Endodermal cell (in vitro differentiated cells): ENCODE measurements at regions not wholly inside any gene's neighbourhood (a gene's known extent, or its start where the extent isn't known, plus 50 kb on each side); places are given as distances from the start of the nearest gene placed in this dataset.

Source experiments
- DNase-seq: peaks from one replicate; pipeline ENCODE4 v3.0.0-alpha.2; 2017
- H3K27ac ChIP-seq: 2 replicates; pipeline ENCODE4 v1.5.1; 2013; ENCODE audit warnings: mild to moderate bottlenecking, low read depth, low read length, moderate library complexity
- H3K27me3 ChIP-seq: 2 replicates; pipeline ENCODE4 v1.6.1; 2013; ENCODE audit warnings: mild to moderate bottlenecking, low read length, moderate library complexity; ENCODE audit not compliant: insufficient read depth, control insufficient read depth, poor library complexity, severe bottlenecking
- H3K36me3 ChIP-seq: 2 replicates; pipeline ENCODE4 v1.7.0; 2013; ENCODE audit warnings: mild to moderate bottlenecking, low read length, moderate library complexity; ENCODE audit not compliant: control insufficient read depth, insufficient read depth
- H3K4me1 ChIP-seq: one replicate; pipeline ENCODE4 v1.7.0; 2013; ENCODE audit warnings: low read length; ENCODE audit not compliant: control insufficient read depth, insufficient read depth
- H3K4me3 ChIP-seq: 2 replicates; pipeline ENCODE4 v1.5.1; 2013; ENCODE audit warnings: mild to moderate bottlenecking, low read length, moderate library complexity
- H3K9ac ChIP-seq: 2 replicates; pipeline ENCODE4 v1.6.1; 2013; ENCODE audit warnings: mild to moderate bottlenecking, low read length, moderate library complexity; ENCODE audit not compliant: poor library complexity, severe bottlenecking; ENCODE audit errors: extremely low read depth
- H3K9me3 ChIP-seq: 2 replicates; pipeline ENCODE4 v1.6.1; 2013; ENCODE audit warnings: mild to moderate bottlenecking, low read length, moderate library complexity; ENCODE audit not compliant: control insufficient read depth
- H3K27ac Mint-ChIP-seq: 2 replicates; pipeline ENCODE4 v1.8.0; 2020; ENCODE audit warnings: mixed read lengths
- H3K27me3 Mint-ChIP-seq: 2 replicates; pipeline ENCODE4 v1.8.0; 2021; ENCODE audit warnings: mild to moderate bottlenecking, mixed read lengths; ENCODE audit not compliant: insufficient read depth
- H3K36me3 Mint-ChIP-seq: 2 replicates; pipeline ENCODE4 v1.8.0; 2020; ENCODE audit warnings: low read depth, mixed read lengths
- H3K4me1 Mint-ChIP-seq: 2 replicates; pipeline ENCODE4 v1.8.0; 2020; ENCODE audit warnings: mixed read lengths
- H3K4me3 Mint-ChIP-seq: 2 replicates; pipeline ENCODE4 v1.8.0; 2020; ENCODE audit warnings: mild to moderate bottlenecking, moderate library complexity, mixed read lengths
- H3K9me3 Mint-ChIP-seq: 2 replicates; pipeline ENCODE4 v1.8.0; 2020; ENCODE audit warnings: mild to moderate bottlenecking, mixed read lengths
- WGBS, 2 experiments: methylation state at CpG; one replicate each; pipeline versions ENCODE4 v1.1.5 to v1.1.7; 2013; ENCODE audit warnings: missing lambda C conversion rate in 2 of 2, mixed read lengths in 1 of 2; ENCODE audit not compliant: insufficient coverage in 1 of 2, insufficient read length in 1 of 2; 5-methylcytosine and 5-hydroxymethylcytosine counted together
- TF ChIP-seq, protein P1 (sequence below): fragments of 200-600 bp; sonication (generic); conservative IDR thresholded peaks from 2 replicates; pipeline ENCODE4 v1.5.0; 2021; ENCODE audit warnings: antibody characterized with exemption, mild to moderate bottlenecking

DNA sequence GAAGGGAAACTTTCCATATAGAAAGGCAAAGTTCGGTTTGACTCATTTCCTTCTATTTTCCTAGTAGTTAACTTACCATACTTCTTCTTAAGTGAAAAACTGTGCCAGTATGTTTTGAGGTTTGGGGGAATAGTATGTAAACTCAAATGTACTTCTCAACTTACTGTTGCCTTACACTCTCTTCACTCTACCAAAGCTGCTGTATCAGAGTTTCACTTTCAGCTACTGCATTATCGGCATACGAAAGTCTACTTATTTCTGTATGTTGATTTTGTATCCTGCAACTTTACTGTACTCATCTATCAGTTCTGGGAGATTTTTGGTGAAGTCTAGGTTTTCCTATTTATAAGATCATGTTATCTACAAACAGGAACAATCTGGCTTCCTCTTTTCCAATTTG is 932.7 kb downstream of the FAT4 start:
- Mint-ChIP-seq H3K27ac (no peak overlapping the region), H3K36me3 (no peaks in the 10 kb centered on the region), H3K4me3 (no peak overlapping the region), H3K4me1 (no peaks in the 10 kb centered on the region), H3K9me3 (no peaks in the 10 kb centered on the region), H3K27me3 (no peaks in the 10 kb centered on the region)
- H3K36me3 ChIP-seq = no peaks in the 10 kb centered on the region
- no peak for DNase-seq
- H3K27ac ChIP-seq = no peak overlapping the region
- H3K4me3 ChIP-seq = no peak overlapping the region
- H3K27me3 ChIP-seq = no peaks in the 10 kb centered on the region
- TF ChIP-seq, protein P1, sequence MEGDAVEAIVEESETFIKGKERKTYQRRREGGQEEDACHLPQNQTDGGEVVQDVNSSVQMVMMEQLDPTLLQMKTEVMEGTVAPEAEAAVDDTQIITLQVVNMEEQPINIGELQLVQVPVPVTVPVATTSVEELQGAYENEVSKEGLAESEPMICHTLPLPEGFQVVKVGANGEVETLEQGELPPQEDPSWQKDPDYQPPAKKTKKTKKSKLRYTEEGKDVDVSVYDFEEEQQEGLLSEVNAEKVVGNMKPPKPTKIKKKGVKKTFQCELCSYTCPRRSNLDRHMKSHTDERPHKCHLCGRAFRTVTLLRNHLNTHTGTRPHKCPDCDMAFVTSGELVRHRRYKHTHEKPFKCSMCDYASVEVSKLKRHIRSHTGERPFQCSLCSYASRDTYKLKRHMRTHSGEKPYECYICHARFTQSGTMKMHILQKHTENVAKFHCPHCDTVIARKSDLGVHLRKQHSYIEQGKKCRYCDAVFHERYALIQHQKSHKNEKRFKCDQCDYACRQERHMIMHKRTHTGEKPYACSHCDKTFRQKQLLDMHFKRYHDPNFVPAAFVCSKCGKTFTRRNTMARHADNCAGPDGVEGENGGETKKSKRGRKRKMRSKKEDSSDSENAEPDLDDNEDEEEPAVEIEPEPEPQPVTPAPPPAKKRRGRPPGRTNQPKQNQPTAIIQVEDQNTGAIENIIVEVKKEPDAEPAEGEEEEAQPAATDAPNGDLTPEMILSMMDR = no peak
- no peaks in the 10 kb centered on the region for H3K9me3 ChIP-seq
- H3K4me1 ChIP-seq = no peaks in the 10 kb centered on the region
- H3K9ac ChIP-seq = no peak overlapping the region
- 84% methylated on average over 3 of the region's 3 CpGs; no CpG with 5 or more reads in 1 of the 2 experiments for WGBS, 2 experiments

DNA sequence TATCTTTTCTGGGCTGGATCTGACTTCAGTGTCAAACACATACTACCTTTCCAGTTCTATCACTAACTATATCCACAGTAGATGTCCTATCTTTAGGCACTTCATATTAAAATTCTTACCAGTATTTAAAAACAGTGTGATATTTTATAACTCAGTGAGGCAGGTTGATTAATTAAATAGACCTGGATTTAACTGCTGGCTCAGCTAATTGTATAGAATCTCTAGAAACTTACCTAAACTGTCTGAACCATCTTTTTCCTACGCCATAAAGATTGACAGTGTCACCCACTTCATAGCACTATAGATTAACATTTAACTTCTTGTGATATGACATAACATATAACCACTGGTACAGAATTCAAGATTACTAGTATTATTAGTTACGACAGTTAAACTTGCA is 935.3 kb downstream of the FAT4 start:
- no peaks in the 10 kb centered on the region for H3K36me3 ChIP-seq
- H3K4me3 Mint-ChIP-seq = no peak overlapping the region
- no peaks in the 10 kb centered on the region for H3K27me3 ChIP-seq
- no peak for DNase-seq
- TF ChIP-seq, protein P1 = no peak
- H3K4me1 Mint-ChIP-seq = no peaks in the 10 kb centered on the region
- H3K9me3 ChIP-seq = no peaks in the 10 kb centered on the region
- no peaks in the 10 kb centered on the region for H3K9me3 Mint-ChIP-seq
- no peaks in the 10 kb centered on the region for H3K27me3 Mint-ChIP-seq
- no peak overlapping the region for H3K4me3 ChIP-seq
- no peaks in the 10 kb centered on the region for H3K4me1 ChIP-seq
- no peak overlapping the region for H3K27ac ChIP-seq
- no peak overlapping the region for H3K9ac ChIP-seq
- 88 to 100% methylated on average over 1 of the region's 2 CpGs for WGBS, 2 experiments
- no peak overlapping the region for H3K27ac Mint-ChIP-seq
- no peaks in the 10 kb centered on the region for H3K36me3 Mint-ChIP-seq

DNA sequence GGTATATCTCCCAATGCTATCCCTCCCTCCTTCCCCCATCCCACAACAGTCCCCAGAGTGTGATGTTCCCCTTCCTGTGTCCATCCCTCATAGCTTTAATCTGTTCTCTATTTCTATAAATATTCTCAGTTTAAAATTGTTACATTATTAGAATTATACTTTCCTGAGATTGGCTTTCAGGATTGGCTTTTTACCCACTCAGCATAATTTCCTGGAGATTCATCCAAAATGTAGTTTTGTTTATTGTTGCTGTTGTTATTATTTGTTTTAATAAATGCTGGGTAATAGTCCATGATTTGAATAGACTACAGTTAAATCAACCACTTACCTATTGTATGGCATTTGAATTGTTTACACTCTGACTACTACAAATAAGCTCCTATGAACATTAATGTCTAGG is 936.4 kb downstream of the FAT4 start:
- TF ChIP-seq, protein P1 = no peak
- Histone ChIP-seq H3K27me3 (no peaks in the 10 kb centered on the region), H3K9me3 (no peaks in the 10 kb centered on the region), H3K4me1 (no peaks in the 10 kb centered on the region), H3K9ac (no peak overlapping the region), H3K36me3 (no peaks in the 10 kb centered on the region), H3K4me3 (no peak overlapping the region), H3K27ac (no peak overlapping the region)
- Mint-ChIP-seq H3K36me3 (no peaks in the 10 kb centered on the region), H3K9me3 (no peaks in the 10 kb centered on the region), H3K4me1 (no peaks in the 10 kb centered on the region), H3K27me3 (no peaks in the 10 kb centered on the region), H3K27ac (no peak overlapping the region), H3K4me3 (no peak overlapping the region)
- no peak for DNase-seq
